ENCODE measurements at regions not wholly inside any gene's neighbourhood (a gene's known extent, or its start where the extent isn't known, plus 50 kb on each side); places are given as distances from the start of the nearest gene placed in this dataset.
A peak's percentile ranks its signal among the peaks of the same experiment; 100 is the strongest.
"Not testable (repeated sequence)": the region's sequence is repeated elsewhere in the genome, so short reads cannot be mapped to it uniquely, and the experiment has no call there.

GRCh38 chr21:9733761-9734558 lies 787.4 kb upstream of the TPTE start:
- H3K4me1 ChIP-seq; ATAC-seq; H3K4me3 ChIP-seq; intact Hi-C loops (cut with DNase I); H3K27ac ChIP-seq; H3K36me3 ChIP-seq; DNase-seq; H3K27me3 ChIP-seq: not testable (repeated sequence)
- 64 to 71% methylated on average over 6 of the region's 6 CpGs for WGBS, 2 donors
- H3K9me3 ChIP-seq: peaks cover 0 to 79% (median 11%) of the 10 kb centered on the region in 11 donors

DNA sequence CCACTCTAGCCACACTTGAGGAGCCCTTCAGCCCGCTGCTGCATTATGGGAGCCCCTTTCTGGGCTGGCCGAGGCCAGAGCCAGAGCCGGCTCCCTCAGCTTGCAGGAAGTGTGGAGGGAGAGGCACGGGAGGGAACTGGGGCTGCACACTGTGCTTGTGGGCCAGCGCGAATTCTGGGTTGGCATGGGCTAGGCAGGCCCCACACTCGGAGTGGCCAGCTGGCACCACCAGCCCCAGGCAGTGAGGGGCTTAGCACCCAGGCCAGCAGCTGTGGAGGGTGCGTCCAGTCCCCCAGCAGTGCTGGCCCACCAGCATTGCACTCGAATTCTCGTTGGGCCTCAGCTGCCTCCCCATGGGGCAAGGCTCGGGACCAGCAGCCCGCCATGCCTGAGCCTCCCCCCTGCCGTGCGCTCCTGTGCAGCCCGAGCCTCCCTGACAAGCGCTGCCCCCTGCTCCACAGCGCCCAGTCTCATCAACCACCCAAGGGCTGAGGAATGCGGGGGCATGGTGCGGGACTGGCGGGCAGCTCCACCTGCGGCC lies 785.9 kb upstream of the TPTE start:
- no peak overlapping the region for H3K4me3 ChIP-seq
- no peaks in the 10 kb centered on the region for H3K4me1 ChIP-seq
- WGBS, 2 donors: 66 to 70% methylated on average over 21 of the region's 21 CpGs
- intact Hi-C loops (cut with DNase I): no loop called here
- no peak overlapping the region for H3K27ac ChIP-seq
- H3K27me3 ChIP-seq: no peaks in the 10 kb centered on the region
- TF ChIP-seq, protein P1, sequence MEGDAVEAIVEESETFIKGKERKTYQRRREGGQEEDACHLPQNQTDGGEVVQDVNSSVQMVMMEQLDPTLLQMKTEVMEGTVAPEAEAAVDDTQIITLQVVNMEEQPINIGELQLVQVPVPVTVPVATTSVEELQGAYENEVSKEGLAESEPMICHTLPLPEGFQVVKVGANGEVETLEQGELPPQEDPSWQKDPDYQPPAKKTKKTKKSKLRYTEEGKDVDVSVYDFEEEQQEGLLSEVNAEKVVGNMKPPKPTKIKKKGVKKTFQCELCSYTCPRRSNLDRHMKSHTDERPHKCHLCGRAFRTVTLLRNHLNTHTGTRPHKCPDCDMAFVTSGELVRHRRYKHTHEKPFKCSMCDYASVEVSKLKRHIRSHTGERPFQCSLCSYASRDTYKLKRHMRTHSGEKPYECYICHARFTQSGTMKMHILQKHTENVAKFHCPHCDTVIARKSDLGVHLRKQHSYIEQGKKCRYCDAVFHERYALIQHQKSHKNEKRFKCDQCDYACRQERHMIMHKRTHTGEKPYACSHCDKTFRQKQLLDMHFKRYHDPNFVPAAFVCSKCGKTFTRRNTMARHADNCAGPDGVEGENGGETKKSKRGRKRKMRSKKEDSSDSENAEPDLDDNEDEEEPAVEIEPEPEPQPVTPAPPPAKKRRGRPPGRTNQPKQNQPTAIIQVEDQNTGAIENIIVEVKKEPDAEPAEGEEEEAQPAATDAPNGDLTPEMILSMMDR (IDR thresholded peaks at IDR 0.05): no peak
- H3K36me3 ChIP-seq: no peaks in the 10 kb centered on the region
- peak in 5 of 8 donors; percentile 10 to 56 (median 30) for ATAC-seq
- no peak for DNase-seq
- peaks cover 0 to 86% (median 11%) of the 10 kb centered on the region in 11 donors for H3K9me3 ChIP-seq

DNA sequence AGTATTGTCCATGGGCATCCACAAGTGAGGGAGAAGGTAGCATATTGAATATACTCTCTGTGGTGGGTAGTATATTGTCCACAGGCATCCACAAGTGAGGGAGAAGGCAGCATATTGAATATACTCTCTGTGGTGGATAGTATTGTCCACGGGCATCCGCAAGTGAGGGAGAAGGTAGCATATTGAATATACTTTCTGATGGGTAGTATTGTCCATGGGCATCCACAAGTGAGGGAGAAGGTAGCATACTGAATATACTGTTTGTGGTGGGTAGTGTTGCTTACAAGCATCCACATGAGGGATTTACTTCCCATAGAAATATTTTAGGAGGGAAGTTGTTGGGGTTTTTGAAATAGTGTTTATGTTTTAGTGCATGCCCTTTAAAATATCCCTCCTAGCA lies 784.1 kb upstream of the TPTE start:
- peaks cover 0 to 86% (median 11%) of the 10 kb centered on the region in 11 donors for H3K9me3 ChIP-seq
- WGBS, 2 donors: 55 to 72% methylated on average over 2 of the region's 2 CpGs
- not testable (repeated sequence) for H3K36me3 ChIP-seq

GRCh38 chr21:9737871-9738515 lies 783.4 kb upstream of the TPTE start:
- intact Hi-C loops (cut with DNase I); H3K36me3 ChIP-seq; H3K27me3 ChIP-seq; DNase-seq; H3K4me1 ChIP-seq; H3K27ac ChIP-seq; H3K4me3 ChIP-seq: not testable (repeated sequence)
- ATAC-seq: peak in 1 of 8 donors; percentile 6
- WGBS, 2 donors: 44 to 52% methylated on average over 5 of the region's 5 CpGs
- peaks cover 0 to 86% (median 11%) of the 10 kb centered on the region in 11 donors for H3K9me3 ChIP-seq

More for the DNA sequence above, 784.1 kb upstream of the TPTE start:
- H3K4me3 ChIP-seq; H3K4me1 ChIP-seq; ATAC-seq; DNase-seq; intact Hi-C loops (cut with DNase I); H3K27me3 ChIP-seq; H3K27ac ChIP-seq: not testable (repeated sequence)

- 34 to 48% methylated on average over 2 of the region's 2 CpGs for WGBS, 2 donors
- no peak for DNase-seq
- TF ChIP-seq, protein P1 (IDR thresholded peaks at IDR 0.05): no peak
- Histone ChIP-seq H3K27me3 (no peaks in the 10 kb centered on the region), H3K4me3 (no peak overlapping the region), H3K9me3 (peaks cover 0 to 87% (median 11%) of the 10 kb centered on the region in 11 donors), H3K27ac (no peak overlapping the region), H3K4me1 (no peaks in the 10 kb centered on the region), H3K36me3 (no peaks in the 10 kb centered on the region)
- intact Hi-C loops (cut with DNase I): no loop called here
- ATAC-seq: peak in 4 of 8 donors; percentile 18 to 31 (median 20)
Measured at GRCh38 chr21:9738527-9738926, 782.9 kb upstream of the TPTE start.

Data from heart right ventricle (tissue), 16 donors.